SH-SY5Y (cell line): ENCODE measurements at regions not wholly inside any gene's neighbourhood (a gene's known extent, or its start where the extent isn't known, plus 50 kb on each side); places are given as distances from the start of the nearest gene placed in this dataset.

Experiments
- GATA2 ChIP-seq: IDR thresholded peaks from 2 replicates; pipeline ENCODE4 v1.6.1; 2011; ENCODE audit warnings: mild to moderate bottlenecking, low read depth, low read length
- GATA3 ChIP-seq: IDR thresholded peaks from 2 replicates; pipeline ENCODE4 v1.6.1; 2011; ENCODE audit warnings: low read depth, mild to moderate bottlenecking, low read length, moderate library complexity

- TF ChIP-seq GATA2 (no peak), GATA3 (no peak)
These were observed 257.2 kb upstream of the CTBP2 start for GRCh38 chr10:125417605-125418004.
